Mammary epithelial cell (primary cell): ENCODE measurements at regions not wholly inside any gene's neighbourhood (a gene's known extent, or its start where the extent isn't known, plus 50 kb on each side); places are given as distances from the start of the nearest gene placed in this dataset.

Experiments used
- CTCF ChIP-seq, 2 donors: IDR thresholded peaks in 1 of 2; conservative IDR thresholded peaks in 1 of 2; 2 replicates each; pipeline ENCODE4 v1.5.1; 2011 to 2012; ENCODE audit warnings: inconsistent platforms in 2 of 2, low read length in 2 of 2, mild to moderate bottlenecking in 2 of 2, control low read depth in 1 of 2, low read depth in 1 of 2; ENCODE audit not compliant: insufficient read depth in 1 of 2; ENCODE audit errors: extremely low read depth in 1 of 2
- EZH2 ChIP-seq: IDR thresholded peaks from 2 replicates; pipeline ENCODE4 v1.6.1; 2012; ENCODE audit warnings: low read length, inconsistent platforms, borderline replicate concordance

GRCh38 chr11:121927789-121928188 lies 188.2 kb downstream of the BLID start:
- TF ChIP-seq CTCF (conservative IDR thresholded peaks at IDR 0.05 in 1 of 2, IDR thresholded peaks at IDR 0.05 in 1 of 2; ENCODE audit: extremely low read depth in 1 of 2, insufficient read depth in 1 of 2, low read depth in 1 of 2, low read length in 2 of 2) (no peak), EZH2 (no peak)
